ENCODE measurements at regions not wholly inside any gene's neighbourhood (a gene's known extent, or its start where the extent isn't known, plus 50 kb on each side); places are given as distances from the start of the nearest gene placed in this dataset.
A peak's percentile ranks its signal among the peaks of the same experiment; 100 is the strongest.

- H3K27ac ChIP-seq: no peak overlapping the region
- in situ Hi-C loops (cut with HindIII; ENCODE audit: low pct_ligation_motif_present, low sequenced_read_pairs): no loop called here
- no peaks in the 10 kb centered on the region for H3K36me3 ChIP-seq (replicated peaks)
- peak; percentile 95 for TF ChIP-seq CTCF (IDR thresholded peaks at IDR 0.05; ENCODE audit: low read depth, low read length, missing control alignments)
- peak; percentile 75 for DNase-seq
- no peak overlapping the region for H3K4me3 ChIP-seq (ENCODE audit: low read depth, low read length)
- peaks cover 3% of the 10 kb centered on the region for H3K27me3 ChIP-seq (replicated peaks)
Observed at GRCh38 chr11:76721755-76722677, 51.5 kb upstream of the LRRC32 start.

GRCh38 chr11:76723142-76723541, 52.6 kb upstream of the LRRC32 start:
- in situ Hi-C loops (cut with HindIII; ENCODE audit: low pct_ligation_motif_present, low sequenced_read_pairs): no loop called here
- peak; percentile 29 for TF ChIP-seq CTCF (IDR thresholded peaks at IDR 0.05; ENCODE audit: low read depth, low read length, missing control alignments)
- peaks cover 3% of the 10 kb centered on the region for H3K27me3 ChIP-seq (replicated peaks)

GRCh38 chr11:76723548-76723947, 53.0 kb upstream of the LRRC32 start:
- no peaks in the 10 kb centered on the region for H3K36me3 ChIP-seq (replicated peaks)
- H3K27me3 ChIP-seq (replicated peaks): peaks cover 3% of the 10 kb centered on the region
- no peak overlapping the region for H3K27ac ChIP-seq
- no peak overlapping the region for H3K4me3 ChIP-seq (ENCODE audit: low read depth, low read length)
- no peak for DNase-seq
- in situ Hi-C loops (cut with HindIII; ENCODE audit: low pct_ligation_motif_present, low sequenced_read_pairs): no loop called here
- TF ChIP-seq CTCF (IDR thresholded peaks at IDR 0.05; ENCODE audit: low read depth, low read length, missing control alignments): no peak

More at GRCh38 chr11:76723142-76723541, 52.6 kb upstream of the LRRC32 start:
- no peak for DNase-seq
- Histone ChIP-seq H3K4me3 (ENCODE audit: low read depth, low read length) (no peak overlapping the region), H3K27ac (no peak overlapping the region), H3K36me3 (replicated peaks) (no peaks in the 10 kb centered on the region)

- no peak overlapping the region for H3K4me3 ChIP-seq (ENCODE audit: low read depth, low read length)
- H3K27ac ChIP-seq: no peak overlapping the region
- no peak for TF ChIP-seq CTCF (IDR thresholded peaks at IDR 0.05; ENCODE audit: low read depth, low read length, missing control alignments)
- no peaks in the 10 kb centered on the region for H3K36me3 ChIP-seq (replicated peaks)
- no peak for DNase-seq
- H3K27me3 ChIP-seq (replicated peaks): peaks cover 3% of the 10 kb centered on the region
- in situ Hi-C loops (cut with HindIII; ENCODE audit: low pct_ligation_motif_present, low sequenced_read_pairs): no loop called here
Observed at GRCh38 chr11:76724171-76724768, 53.7 kb upstream of the LRRC32 start.

- Histone ChIP-seq H3K27me3 (replicated peaks) (peaks cover 4% of the 10 kb centered on the region), H3K27ac (no peak overlapping the region), H3K36me3 (replicated peaks) (no peaks in the 10 kb centered on the region), H3K4me3 (ENCODE audit: low read depth, low read length) (no peak overlapping the region)
- in situ Hi-C loops (cut with HindIII; ENCODE audit: low pct_ligation_motif_present, low sequenced_read_pairs): no loop called here
- TF ChIP-seq CTCF (IDR thresholded peaks at IDR 0.05; ENCODE audit: low read depth, low read length, missing control alignments): no peak
- DNase-seq: no peak
Observed at GRCh38 chr11:76728227-76728626, 54.9 kb upstream of the TSKU start.
